GM10266 (cell line): ENCODE measurements at regions not wholly inside any gene's neighbourhood (a gene's known extent, or its start where the extent isn't known, plus 50 kb on each side); places are given as distances from the start of the nearest gene placed in this dataset.
"Not testable (repeated sequence)": the region's sequence is repeated elsewhere in the genome, so short reads cannot be mapped to it uniquely, and the experiment has no call there.

Source experiments
- DNase-seq: peaks from one replicate; pipeline ENCODE4 v3.0.0; 2012; ENCODE audit errors: extremely low spot score
- CTCF ChIP-seq: IDR thresholded peaks from 2 replicates; pipeline ENCODE4 v1.5.1; 2012; ENCODE audit warnings: mild to moderate bottlenecking, low read depth; ENCODE audit not compliant: control insufficient read depth, insufficient read depth; ENCODE audit errors: missing control alignments

GRCh38 chr12:102294568-102294967 is 96.9 kb upstream of the PMCH start:
- no peak for TF ChIP-seq CTCF
- no peak for DNase-seq

GRCh38 chr12:102291498-102292440 is 94.1 kb upstream of the PMCH start:
- DNase-seq, result not testable (repeated sequence)

GRCh38 chr12:102289702-102290101 is 92.1 kb upstream of the PMCH start:
- DNase-seq, result not testable (repeated sequence)

- DNase-seq, result no peak
- no peak for TF ChIP-seq CTCF
Observed at GRCh38 chr12:102281231-102281630, 83.6 kb upstream of the PMCH start.

GRCh38 chr12:102255687-102256086 is 58.1 kb upstream of the PMCH start:
- DNase-seq, result not testable (repeated sequence)

GRCh38 chr12:102251005-102251404 is 53.4 kb upstream of the PMCH start:
- DNase-seq, result not testable (repeated sequence)

GRCh38 chr12:102249079-102249841 is 51.6 kb upstream of the PMCH start:
- DNase-seq, result no peak
- no peak for TF ChIP-seq CTCF
